Stimulated activated CD8-positive, alpha-beta memory T cell treated with anti-CD3 and anti-CD28 coated beads, Interleukin-7, amount 100 ng/mL, for 48 hours (primary cell): ENCODE measurements at regions not wholly inside any gene's neighbourhood (a gene's known extent, or its start where the extent isn't known, plus 50 kb on each side); places are given as distances from the start of the nearest gene placed in this dataset.
"Not testable (repeated sequence)": the region's sequence is repeated elsewhere in the genome, so short reads cannot be mapped to it uniquely, and the experiment has no call there.

Source experiments
- DNase-seq, 2 donors: peaks; one replicate each; pipeline ENCODE4 v3.0.0-alpha.2; 2020; ENCODE audit warnings: low read depth in 1 of 2; ENCODE audit errors: extremely low read depth in 1 of 2

DNA sequence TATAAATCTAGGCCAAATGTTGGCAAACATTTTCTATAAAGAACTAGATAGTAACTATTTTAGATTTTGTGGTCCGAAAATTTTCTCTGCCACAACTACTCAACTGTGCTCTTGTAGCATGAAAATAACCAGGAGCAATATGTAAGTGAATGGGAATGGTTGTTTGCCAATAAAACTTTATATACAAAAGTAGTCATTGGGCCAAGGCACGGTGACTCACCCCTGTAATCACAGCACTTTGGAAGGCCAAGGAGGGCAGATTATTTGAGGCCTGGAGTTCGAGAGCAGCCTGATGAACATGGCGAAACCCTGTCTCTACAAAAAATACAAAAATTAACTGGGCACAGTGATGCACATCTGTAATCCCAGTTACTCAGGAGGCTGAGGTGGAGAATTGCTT is 617.1 kb downstream of the EPM2A start:
- DNase-seq = no peak

DNA sequence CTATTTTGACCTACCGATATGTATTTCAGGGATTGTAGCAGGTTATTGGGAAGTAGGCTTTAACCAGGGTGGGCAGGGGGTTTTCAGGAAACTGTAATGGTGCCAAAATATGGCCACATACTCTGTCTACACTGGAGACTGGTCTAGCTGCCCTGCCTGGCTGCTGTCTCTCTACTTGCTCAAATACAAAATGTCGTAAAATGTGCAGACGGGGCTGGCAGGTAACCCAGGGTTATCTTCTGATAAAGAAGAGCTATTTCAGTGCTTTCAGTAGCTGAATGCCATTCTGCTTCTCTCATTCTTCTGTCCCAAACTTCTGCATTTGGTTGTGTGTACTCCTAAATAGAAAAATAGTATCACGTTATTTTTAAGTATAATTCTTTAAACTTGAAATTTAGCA is 616.2 kb downstream of the EPM2A start:
- no peak for DNase-seq

DNA sequence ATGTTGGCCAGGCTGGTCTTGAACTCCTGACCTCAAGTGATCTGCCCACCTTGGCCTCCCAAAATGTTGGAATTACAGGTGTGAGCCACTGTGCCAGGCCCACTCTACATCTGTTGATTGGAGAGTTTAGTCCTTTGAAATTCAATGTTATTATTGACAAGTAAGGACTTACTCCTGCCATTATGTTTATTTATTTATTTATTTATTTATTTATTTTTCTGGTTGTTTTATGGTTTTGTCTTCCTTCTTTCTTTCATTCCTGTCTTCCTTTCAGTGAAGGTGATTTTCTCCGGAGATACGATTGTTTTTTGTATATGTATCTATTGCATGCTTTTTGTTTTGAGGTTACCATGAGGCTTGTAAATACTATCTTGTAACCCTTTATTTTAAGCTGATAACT is 602.6 kb downstream of the EPM2A start:
- DNase-seq = no peak

DNA sequence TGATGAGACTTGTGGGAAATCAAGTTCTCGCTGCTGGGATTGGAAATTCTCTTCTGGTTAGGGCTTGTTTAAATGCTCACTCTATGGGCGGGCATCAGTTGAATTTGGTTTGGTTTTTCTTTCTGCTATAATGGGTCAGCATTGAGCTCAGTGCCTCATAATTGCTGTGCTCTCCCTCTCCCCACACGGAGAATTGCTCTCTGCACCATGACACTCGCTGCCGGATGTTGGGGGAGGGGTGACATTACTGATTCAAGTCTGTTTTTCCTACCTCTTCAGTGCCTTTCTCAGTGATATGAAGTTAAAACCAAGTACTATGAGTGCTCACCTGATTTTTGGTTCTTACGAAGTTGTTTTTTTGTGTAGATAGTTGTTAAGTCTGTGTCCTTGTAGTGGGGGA is 599.6 kb downstream of the EPM2A start:
- DNase-seq = no peak

DNA sequence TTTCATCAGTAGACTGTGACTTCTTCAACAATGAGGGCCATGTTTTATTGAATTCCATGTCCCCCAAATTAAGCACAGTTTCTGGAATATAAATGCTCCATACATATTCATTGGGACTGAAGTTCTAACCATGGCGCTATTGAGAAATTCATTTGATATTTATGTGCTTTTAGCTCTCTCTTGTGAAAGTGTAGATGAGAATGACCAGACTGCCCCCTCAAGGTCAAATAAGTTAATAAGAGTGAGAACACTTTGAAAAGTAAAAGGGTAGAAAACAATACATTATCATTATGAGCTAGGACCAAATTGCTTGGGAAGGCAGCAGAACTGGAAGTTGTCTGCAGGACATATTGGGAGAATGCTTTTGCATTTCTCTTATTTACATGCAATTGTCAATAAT is 597.9 kb downstream of the EPM2A start:
- DNase-seq = no peak

DNA sequence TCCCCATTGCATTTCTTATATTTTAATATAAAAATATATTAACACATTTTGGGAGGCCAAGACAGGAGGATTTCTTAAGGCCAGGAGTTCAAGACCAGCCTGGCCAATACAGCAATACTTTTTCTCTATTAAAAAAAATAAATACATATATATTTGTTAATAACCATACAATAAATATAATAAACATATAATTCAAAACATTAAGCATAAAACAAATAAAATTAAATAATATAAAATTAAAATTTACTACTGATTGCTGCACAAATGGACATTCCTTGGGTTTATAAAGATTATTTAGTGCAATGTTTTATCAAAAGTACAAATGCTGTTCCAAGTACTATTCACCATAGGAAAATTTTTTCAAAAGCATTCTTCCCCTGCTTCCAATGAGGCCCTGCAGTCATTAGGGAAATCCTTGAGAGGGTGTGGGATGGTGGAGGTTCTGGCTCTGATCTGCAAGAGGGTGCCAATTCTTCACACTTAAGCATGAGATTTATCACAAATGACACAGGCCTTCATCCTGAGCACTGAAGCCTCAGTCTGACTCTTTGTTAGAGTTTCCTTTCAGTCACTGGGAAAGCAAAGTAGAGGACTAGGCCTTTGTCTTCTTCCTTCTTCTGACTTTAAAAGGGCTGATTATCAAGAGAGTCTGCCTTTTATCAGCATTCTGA is 596.7 kb downstream of the EPM2A start:
- DNase-seq = no peak

DNA sequence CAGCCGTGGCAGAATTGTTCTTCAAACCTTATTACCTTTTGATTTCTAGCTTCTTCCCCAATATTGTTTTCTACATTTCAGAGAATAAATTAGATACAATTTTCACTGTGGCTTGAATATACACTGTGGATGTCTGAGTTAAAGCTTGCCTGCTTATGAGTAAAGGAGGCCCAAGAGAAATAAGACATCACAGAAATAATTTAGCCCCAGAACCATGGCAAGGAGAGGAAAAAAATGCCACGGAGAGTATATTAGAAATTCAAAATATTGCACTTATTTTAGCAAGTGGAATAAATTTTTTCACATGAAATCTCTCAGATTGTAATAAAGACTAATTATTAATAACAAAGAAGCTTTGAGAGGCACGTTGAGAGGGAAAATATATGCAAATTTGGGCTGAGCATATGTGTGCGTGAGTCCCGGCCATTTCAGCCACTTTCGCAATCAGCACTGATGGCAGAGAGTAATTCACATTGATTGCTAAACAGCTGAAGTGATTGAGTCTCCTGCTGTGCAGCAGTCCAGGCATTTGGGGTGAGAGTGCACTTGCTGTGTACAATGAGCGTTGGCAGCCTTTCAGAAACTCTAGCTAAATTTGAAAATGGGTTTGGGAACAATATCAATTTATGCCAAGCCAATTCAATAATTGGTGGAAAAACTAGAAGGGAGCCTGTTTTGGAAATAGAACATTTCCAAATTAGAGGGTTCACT is 596.0 kb downstream of the EPM2A start:
- no peak for DNase-seq

DNA sequence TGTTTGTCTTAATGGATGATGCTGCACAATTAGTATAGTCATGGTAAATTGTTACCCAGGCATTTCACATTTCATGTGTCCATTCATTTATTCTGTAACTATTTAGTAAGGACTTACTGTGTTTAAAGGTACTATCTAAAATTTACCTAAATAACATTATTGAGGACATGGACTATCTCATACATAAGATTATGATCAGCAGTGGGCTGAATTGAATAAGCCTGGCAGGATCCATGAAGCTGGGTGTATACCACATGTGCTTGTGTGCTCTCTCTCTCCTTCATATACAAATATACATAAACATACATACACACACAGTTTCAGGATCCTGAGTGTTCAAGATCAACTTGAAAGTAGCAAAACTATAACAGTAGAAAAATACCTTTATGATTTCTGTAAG is 595.4 kb downstream of the EPM2A start:
- no peak for DNase-seq

DNA sequence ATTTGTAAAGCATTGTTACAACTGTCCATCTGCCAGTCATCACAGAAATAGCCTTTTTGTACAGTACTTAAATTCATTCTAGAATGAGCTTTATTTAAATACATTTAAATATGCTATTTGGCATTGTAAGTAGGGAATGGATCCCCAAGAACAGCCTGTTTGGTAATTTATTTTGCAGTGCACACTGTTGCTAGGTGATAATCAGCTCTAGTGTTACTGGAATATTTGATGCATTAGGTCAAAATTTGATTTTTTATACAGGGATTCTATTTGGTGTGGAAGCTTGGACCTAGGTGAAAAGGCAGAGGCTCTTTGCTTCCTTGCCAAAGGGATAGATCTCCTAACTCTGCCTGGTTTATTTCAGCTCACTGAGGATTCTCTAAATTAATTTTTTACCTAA is 593.7 kb downstream of the EPM2A start:
- DNase-seq = no peak

DNA sequence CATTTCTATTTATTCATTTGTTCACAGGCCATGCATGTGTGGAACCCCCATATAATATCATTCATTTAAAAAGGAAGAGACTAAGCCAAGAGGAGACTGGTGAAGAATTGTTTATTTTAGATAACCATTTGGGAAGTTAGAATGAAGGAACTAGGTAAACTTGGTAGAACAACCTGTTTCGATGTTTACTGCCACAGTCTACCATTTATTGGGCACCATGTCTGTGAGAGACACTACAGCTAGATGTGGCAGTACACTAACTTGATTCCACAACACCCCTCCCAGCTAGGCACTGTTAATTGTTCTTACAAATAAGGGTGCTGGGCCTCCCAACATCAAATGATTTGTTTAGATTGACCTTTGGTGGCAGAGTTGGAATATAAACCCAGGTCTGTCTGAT is 592.4 kb downstream of the EPM2A start:
- DNase-seq = no peak

DNA sequence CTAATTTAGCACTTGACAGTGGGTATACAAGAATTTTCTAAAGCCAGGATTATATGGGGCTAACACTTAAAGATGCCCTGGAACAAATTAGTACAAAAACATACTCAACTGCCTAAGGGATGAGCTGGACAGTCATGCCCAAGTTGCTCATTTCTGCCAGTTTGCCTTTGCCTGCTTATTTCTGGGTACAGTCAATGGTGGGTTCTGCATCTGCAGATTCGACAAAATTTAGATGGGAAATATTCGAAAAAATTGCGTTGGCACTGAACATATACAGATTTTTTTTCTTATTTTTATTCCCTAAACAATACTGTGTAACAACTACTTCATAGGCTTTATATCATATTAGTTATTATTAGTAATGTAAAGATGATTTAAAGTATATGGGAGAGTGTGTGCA is 591.9 kb downstream of the EPM2A start:
- DNase-seq = no peak

DNA sequence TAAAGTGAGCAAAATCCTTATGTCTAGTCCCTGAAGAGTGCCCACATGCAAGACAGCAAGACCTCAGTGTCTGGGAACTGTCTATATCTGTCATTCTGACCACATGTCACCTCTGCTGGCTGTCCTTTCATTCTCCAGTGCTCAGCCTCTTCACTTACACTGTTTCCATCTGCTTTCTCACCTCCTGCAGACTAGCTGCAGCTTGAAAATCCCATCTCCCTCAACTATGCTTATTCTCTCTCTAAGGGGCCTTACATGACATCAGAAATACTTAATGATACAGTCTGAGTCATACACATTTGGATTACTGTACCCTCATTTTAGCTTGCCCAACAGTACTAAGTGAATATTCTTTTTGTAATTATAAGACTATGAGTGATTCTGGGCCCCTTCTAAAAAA is 587.8 kb downstream of the EPM2A start:
- no peak for DNase-seq

DNA sequence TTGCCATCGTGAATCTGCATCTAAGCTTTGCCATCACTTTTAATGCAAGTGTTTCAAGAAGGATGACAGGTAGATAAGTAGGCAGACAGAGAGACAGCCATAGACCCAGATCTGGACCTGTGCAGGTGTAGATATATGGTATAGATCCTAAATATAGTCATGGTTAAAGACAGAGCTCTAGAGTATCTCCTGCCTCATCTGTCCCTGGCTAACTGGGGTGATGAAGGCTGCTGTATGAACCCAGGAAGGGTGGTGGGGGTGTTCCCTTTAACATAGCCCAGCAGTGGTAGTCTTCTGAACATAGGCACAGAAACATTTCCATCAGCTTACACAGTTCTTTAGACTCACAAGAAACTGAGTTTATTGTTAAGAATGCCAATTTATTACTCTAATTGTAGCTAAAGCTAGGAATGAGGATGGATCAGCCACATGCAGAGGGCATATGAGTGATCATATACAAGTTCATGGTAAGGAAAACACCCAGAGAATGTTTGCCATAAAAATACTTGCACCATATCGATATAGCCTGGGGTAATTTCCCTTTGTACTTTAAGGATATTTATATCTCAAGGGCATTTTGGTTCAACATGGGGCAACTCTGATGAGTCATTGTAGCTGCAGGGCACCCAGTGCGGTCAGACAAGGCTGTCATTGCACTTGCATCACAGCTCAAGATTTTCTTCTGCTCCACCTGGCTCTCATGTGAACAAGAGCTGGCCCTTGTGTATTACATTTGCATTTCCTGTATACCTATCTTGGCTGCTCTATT is 587.2 kb downstream of the EPM2A start:
- DNase-seq = no peak

DNA sequence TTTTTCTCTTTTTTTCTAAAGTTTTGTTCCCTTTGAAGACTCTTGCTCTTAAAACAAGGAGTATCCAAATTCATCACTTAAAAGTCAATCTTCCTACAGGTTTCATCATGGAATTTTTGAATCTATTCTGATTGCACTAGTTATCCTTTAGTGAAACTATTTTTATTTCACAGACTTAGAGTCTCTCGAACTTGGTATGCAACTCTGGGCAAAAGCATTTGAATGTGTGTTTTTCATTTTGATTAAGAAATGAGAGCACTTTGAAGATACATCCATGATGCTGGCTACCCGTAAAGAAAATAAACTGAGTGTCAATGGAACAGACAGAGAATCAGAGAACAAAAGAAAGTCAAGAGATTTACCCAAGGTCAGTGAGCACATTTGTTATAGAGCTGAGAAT is 586.5 kb downstream of the EPM2A start:
- DNase-seq = no peak

DNA sequence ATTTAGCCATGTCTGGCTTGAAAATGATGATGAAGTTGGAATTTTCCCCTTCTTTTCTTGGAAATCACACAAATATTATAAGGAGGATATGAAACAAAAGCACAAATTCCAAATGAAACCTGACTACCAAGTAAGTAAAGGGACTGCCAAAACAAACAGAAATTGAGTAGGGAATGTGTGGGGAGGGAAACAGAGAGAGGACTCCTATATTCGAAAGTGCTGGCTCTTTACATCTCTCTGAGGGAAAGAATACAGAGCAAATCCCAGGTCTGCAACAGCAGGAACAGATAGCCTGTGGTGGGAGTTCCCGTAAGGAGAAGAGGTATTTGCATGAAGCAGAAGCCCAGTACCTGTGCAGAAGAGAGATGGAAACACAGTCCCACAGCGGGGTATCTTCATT is 583.7 kb downstream of the EPM2A start:
- DNase-seq = no peak

DNA sequence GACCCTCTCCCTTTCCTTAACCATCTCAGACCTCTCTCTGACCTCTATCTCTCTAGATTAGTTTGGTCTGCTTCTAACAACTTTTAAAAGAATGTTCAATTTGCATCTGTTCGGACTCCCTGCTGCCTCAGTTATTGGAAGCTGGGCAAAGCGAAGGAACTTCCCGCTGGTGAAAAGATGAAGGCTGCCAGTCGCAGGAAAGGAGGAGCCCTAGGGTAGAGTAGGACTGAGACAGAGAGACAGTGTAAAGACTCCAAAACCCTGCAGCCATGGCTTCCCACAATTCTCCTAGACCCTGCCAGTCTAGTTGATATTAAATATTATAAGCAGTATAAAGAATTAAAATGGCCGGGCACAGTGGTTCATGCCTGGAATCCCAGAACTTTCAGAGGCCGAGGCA is 581.8 kb downstream of the EPM2A start:
- no peak for DNase-seq

DNA sequence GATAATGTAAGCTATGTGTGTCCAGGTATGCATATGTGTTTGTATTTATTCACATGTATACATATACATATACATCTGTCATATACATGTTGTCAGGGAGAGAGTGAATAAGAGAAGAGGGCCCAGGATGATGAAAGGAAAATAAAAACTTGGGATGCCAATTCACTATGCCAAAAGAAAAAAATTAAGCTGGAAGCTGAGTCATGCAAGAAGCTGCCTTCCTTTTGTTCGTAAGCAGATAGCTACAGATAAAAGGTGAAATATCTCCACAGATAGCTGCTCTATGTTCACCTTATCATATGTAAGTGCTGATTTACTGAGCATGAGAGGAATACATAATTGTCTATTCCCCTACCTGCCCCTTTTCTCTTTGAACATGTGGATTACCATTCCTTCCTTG is 579.9 kb downstream of the EPM2A start:
- DNase-seq = no peak

DNA sequence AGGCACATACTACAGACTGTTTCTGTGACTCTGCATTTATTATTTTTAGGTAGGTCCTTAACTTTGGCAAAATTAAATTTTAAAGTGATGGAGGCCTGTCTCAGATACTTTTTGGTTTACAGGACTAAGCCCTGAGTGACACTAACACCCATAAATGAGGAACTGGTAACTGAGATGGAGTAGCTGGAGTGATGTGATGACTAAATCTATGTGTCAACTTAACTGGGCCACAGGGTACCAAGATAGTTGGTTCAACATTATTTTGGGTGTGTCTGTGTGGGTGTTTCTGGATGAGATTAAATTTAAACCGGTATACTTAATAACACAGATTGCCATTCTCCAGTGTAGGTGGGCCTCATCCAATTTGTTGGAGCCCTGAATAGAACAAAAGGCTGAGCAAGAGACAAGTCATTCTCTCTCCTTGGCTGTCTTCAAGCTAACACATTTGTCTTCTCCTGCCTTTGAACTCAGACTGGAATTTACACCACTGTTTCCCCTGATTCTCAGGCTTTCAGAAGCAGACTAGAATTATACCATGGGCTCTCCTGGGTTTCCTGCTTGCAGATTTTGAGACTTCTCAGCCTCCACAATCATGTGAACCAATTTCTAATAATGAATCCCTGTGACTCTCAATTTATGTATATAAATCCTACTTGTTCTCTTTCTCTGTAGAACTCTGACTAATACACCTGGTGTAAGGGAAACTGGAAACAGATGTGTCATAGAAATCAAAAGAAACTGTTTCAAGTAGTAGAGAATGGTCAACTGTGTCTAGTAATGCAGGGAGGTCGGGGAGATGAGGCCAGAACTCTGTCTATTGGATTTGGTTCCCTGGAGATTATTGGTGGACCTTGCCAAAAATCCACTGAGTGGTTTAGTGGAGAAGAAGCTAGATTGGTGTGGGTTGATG is 579.2 kb downstream of the EPM2A start:
- no peak for DNase-seq

DNA sequence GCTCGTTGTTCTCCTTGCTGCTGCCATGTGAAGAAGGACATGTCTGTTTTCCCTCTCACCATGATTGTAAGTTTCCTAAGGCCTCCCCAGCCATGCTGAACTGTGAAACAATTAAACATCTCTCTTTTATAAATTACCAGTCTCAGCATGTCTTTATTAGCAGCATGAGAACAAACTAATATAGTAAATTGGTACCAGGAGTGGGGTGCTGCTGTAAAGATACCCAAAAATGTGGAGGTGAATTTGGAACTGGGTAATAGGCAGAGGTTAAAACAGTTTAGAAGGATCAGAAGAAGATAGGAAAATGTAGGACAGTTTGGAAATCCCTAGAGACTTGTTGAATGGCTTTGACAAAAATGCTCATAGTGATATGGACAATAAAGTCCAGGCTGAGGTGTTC is 576.7 kb downstream of the EPM2A start:
- DNase-seq = not testable (repeated sequence)

DNA sequence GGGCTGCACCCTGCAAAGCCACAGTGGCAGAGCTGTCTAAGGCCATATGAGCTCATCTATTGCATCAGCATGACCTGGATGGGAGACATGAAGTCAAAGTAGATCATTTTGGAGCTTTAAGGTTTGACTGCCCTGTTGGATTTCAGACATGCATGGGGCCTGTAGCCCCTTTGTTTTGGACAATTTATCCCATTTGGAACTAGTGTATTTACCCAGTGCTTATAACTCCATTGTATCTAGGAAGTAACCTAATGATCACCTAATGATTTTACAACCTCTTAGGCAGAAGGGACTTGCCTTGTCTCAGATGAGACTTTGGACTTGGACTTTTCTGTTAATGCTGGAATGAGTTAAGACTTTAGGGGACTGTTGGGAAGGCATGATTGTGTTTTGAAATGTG is 575.4 kb downstream of the EPM2A start:
- no peak for DNase-seq

DNA sequence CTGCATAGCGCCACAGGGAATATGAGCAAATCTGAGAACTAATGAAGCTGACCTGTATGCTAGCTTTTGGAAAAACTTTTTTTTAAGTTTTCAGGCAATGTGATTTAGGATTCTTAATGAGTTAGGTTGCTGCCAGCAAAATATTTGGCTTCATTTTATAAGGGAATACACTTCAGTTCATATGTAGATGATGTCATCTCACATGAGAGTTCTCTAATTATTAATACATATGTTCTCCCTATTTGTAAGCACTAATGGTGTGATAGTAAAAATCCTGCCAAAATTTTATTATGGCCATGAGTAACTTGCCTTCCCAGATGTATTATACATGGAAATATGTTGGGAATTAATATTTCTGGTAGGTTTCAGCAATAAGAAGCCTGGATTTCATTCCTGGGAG is 573.8 kb downstream of the EPM2A start:
- DNase-seq = no peak
